Aorta (tissue), 5 donors: ENCODE measurements at regions not wholly inside any gene's neighbourhood (a gene's known extent, or its start where the extent isn't known, plus 50 kb on each side); places are given as distances from the start of the nearest gene placed in this dataset.
"Not testable (repeated sequence)": the region's sequence is repeated elsewhere in the genome, so short reads cannot be mapped to it uniquely, and the experiment has no call there.

Source experiments
- ATAC-seq: fragments of 200-7000 bp; cut with Tn5 transposase; one replicate; pipeline ENCODE4 v1.9.1; 2022; ENCODE audit warnings: moderate library complexity; ENCODE audit not compliant: low FRiP score
- DNase-seq, 2 donors: peaks; one replicate each; pipeline ENCODE4 v3.0.0-alpha.2; 2020
- H3K27ac ChIP-seq, 2 donors: one replicate each; pipeline ENCODE4 v1.5.1; 2013; ENCODE audit warnings: low read length in 2 of 2, mild to moderate bottlenecking in 2 of 2, moderate library complexity in 2 of 2, control low read depth in 1 of 2, inconsistent platforms in 1 of 2, low read depth in 1 of 2
- H3K27me3 ChIP-seq, 2 donors: one replicate each; pipeline ENCODE4 v1.6.1; 2013; ENCODE audit warnings: control low read depth in 1 of 2, low read length in 1 of 2, mild to moderate bottlenecking in 1 of 2, moderate library complexity in 1 of 2; ENCODE audit not compliant: insufficient read depth in 2 of 2, control insufficient read depth in 1 of 2
- H3K36me3 ChIP-seq, 2 donors: one replicate each; pipeline ENCODE4 v1.6.1; 2013; ENCODE audit warnings: control low read depth in 1 of 2, low read length in 1 of 2, mild to moderate bottlenecking in 1 of 2; ENCODE audit not compliant: insufficient read depth in 2 of 2, control insufficient read depth in 1 of 2
- H3K4me1 ChIP-seq, 2 donors: one replicate each; pipeline ENCODE4 v1.6.1; 2013; ENCODE audit warnings: low read length in 2 of 2, control low read depth in 1 of 2, mild to moderate bottlenecking in 1 of 2, moderate library complexity in 1 of 2; ENCODE audit not compliant: insufficient read depth in 2 of 2, control insufficient read depth in 1 of 2
- H3K4me3 ChIP-seq, 2 donors: one replicate each; pipeline ENCODE4 v1.5.1; 2013; ENCODE audit warnings: low read length in 2 of 2, control low read depth in 1 of 2, mild to moderate bottlenecking in 1 of 2
- H3K9me3 ChIP-seq: one replicate; pipeline ENCODE4 v1.6.1; 2013; ENCODE audit warnings: mild to moderate bottlenecking, low read length; ENCODE audit not compliant: control insufficient read depth
- WGBS, 2 donors: extraction: QIAGEN DNeasy Blood & Tissue Kit; methylation state at CpG; one replicate each; pipeline ENCODE4 v1.1.7; 2013; 5-methylcytosine and 5-hydroxymethylcytosine counted together
- intact Hi-C, 2 donors: fragments of 100-400 bp; cut with DNase I; formaldehyde crosslinking; loops; one replicate each; pipeline versions ENCODE4 v1.14.2 to v1.15.0; 2022
- donor health status: healthy with polysubstance abuse.
- donor health status: Bipolar disorder and iron deficiency.
- donor health status: DM: no; HTN: no; CAD: no.
- donor health status: DM: no; HTN: no; CAD: no.
- donor health status: DM: yes; HTN: yes; CAD: no.

DNA sequence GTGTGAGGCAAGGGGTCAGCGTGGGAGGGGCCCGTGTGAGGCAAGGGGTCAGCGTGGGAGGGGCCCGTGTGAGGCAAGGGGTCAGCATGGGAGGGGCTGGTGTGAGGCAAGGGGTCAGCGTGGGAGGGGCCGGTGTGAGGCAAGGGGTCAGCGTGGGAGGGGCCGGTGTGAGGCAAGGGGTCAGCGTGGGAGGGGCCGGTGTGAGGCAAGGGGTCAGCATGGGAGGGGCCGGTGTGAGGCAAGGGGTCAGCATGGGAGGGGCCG is 119.2 kb downstream of the SEPTIN14 start:
- H3K4me1 ChIP-seq, ATAC-seq, H3K36me3 ChIP-seq, H3K27me3 ChIP-seq, DNase-seq, H3K27ac ChIP-seq, intact Hi-C loops, H3K9me3 ChIP-seq, H3K4me3 ChIP-seq: not testable (repeated sequence)
- WGBS, 2 donors: 90 to 92% methylated on average over 10 to 12 of the region's 12 CpGs

DNA sequence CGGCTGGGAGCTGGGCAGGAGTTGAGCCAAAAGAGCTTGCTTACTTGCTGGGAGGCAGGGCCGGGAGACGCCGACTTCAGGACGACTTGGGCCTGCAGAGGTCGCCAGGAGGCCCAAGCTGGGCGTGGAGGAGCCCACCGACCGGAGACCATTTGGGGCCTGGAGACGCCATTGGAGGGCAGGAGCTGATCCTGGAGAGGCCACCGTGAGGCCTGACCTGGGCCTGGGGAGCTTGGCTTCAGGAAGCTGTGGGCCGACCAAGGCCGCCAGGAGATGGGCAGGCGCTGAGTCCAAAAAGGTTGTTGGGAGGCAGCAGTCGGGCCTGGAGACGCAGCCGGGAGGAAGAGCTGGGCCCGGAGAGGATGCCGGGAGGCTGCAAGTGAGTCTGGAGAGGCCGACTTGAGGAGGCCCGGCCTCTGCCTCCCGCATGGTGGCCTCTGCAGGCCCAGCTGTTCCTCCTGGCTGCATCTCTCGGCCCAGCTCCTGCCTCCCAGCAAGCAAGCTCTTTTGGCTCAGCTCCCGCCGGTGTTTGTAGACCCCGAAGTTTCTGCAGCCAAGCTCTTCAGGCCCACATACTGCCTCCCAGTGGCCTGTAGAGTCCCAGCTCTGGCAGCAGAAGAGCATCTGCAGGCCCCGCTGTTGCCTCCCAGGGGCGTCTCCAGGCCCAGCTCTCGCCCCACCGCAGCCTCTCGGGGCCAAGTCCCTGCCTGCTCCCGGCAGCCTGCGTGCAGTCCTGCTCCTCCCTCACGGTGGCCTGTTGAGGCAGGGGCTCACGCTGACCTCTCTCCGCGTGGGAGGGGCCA is 119.7 kb downstream of the SEPTIN14 start:
- H3K9me3 ChIP-seq, H3K27me3 ChIP-seq, H3K4me3 ChIP-seq, DNase-seq, H3K27ac ChIP-seq, ATAC-seq, H3K4me1 ChIP-seq, H3K36me3 ChIP-seq, intact Hi-C loops: not testable (repeated sequence)
- WGBS, 2 donors: 93 to 95% methylated on average over 29 to 37 of the region's 37 CpGs

DNA sequence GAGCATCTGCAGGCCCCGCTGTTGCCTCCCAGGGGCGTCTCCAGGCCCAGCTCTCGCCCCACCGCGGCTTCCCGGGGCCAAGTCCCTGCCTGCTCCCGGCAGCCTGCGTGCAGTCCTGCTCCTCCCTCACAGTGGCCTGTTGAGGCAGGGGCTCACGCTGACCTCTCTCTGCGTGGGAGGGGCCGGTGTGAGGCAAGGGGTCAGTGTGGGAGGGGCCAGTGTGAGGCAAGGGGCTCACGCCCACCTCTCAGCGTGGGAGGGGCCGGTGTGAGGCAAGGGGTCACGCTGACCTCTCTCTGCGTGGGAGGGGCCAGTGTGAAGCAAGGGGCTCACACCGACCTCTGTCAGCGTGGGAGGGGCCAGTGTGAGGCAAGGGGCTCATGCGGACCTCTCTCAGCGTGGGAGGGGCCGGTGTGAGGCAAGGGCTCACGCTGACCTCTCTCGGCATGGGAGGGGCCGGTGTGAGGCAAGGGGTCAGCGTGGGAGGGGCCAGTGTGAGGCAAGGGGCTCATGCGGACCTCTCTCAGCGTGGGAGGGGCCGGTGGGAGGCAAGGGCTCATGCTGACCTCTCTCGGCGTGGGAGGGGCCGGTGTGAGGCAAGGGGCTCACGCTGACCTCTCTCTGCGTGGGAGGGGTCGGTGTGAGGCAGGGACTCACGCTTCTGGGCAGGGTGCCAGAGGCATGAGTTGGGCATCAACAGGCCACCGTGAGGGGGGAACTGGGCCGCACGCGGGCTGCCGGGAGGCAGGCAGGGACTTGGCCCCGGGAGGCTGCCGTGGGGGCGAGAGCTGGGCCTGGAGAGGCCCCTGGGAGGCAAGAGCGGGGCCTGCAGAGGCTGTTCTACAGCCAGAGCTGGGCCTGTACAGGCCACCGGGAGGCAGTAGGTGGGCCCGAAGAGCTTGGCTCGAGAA is 120.6 kb downstream of the SEPTIN14 start:
- intact Hi-C loops, H3K9me3 ChIP-seq, H3K36me3 ChIP-seq, H3K4me3 ChIP-seq, DNase-seq, H3K27me3 ChIP-seq, H3K4me1 ChIP-seq, H3K27ac ChIP-seq, ATAC-seq: not testable (repeated sequence)
- 79 to 84% methylated on average over 43 to 47 of the region's 47 CpGs for WGBS, 2 donors

- H3K27ac ChIP-seq, intact Hi-C loops, DNase-seq, H3K4me1 ChIP-seq, H3K36me3 ChIP-seq, H3K9me3 ChIP-seq, H3K4me3 ChIP-seq, H3K27me3 ChIP-seq, ATAC-seq: not testable (repeated sequence)
- WGBS, 2 donors: 51 to 63% methylated on average over 22 to 27 of the region's 27 CpGs
Observed at GRCh38 chr7:55740633-55741250, 121.8 kb downstream of the SEPTIN14 start.

DNA sequence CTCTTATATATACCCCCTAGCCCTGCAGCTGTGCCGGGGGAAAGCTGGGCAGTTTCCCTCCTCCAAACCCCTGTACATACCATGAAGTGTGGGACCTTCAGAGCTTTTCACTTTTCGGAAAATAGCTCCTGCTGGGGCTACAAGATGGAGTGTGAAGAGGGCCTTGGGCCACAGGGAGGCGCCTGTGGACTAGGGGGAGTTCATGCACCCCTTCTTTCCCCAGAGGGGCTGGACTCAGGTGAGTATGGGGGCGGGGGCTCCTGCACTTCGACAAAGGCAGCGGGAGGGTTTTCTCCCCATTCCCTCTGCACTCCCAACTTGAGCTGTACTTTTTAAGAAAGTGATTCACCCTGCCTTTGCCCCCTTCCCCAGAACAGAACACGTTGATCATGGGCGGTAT is 122.5 kb downstream of the SEPTIN14 start:
- WGBS, 2 donors: 73 to 80% methylated on average over 5 to 6 of the region's 8 CpGs
- ATAC-seq, H3K27me3 ChIP-seq, DNase-seq, intact Hi-C loops, H3K9me3 ChIP-seq, H3K4me1 ChIP-seq, H3K27ac ChIP-seq, H3K4me3 ChIP-seq, H3K36me3 ChIP-seq: not testable (repeated sequence)

- ATAC-seq, H3K9me3 ChIP-seq, H3K4me1 ChIP-seq, H3K27me3 ChIP-seq, DNase-seq, H3K36me3 ChIP-seq, intact Hi-C loops, H3K4me3 ChIP-seq, H3K27ac ChIP-seq: not testable (repeated sequence)
- WGBS, 2 donors: 71% methylated on average over 9 to 11 of the region's 11 CpGs
Observed at GRCh38 chr7:55736641-55737221, 125.8 kb downstream of the SEPTIN14 start.

- Histone ChIP-seq H3K36me3 (no peaks in the 10 kb centered on the region), H3K9me3 (no peaks in the 10 kb centered on the region), H3K27me3 (no peaks in the 10 kb centered on the region), H3K4me1 (no peaks in the 10 kb centered on the region), H3K27ac (no peak overlapping the region), H3K4me3 (no peak overlapping the region)
- 31 to 32% methylated on average over 8 of the region's 8 CpGs for WGBS, 2 donors
- no peak for ATAC-seq
- DNase-seq: no peak
- intact Hi-C loops: no loop called here
Observed at GRCh38 chr7:55733241-55734140, 129.1 kb downstream of the SEPTIN14 start.

DNA sequence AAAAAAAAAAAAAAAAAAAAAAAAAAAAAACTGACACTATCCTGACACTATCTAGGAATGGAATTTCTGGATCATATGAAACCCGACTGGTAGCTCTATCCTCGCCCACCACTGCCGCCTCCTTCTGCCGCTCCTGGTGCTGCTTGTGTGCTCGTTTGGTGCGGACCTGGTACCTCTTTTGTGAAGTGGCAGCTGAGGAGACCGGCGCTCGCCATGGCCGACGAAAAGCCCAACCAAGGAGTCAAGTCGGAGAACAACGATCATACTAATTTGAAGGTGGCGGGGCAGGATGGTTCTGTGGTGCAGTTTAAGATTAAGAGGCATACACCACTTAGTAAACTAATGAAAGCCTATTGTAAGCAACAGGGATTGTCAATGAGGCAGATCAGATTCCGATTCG is 130.6 kb downstream of the SEPTIN14 start:
- Histone ChIP-seq H3K4me1 (no peaks in the 10 kb centered on the region), H3K4me3 (no peak overlapping the region), H3K9me3 (no peaks in the 10 kb centered on the region), H3K27ac (no peak overlapping the region), H3K27me3 (no peaks in the 10 kb centered on the region), H3K36me3 (no peaks in the 10 kb centered on the region)
- no peak for ATAC-seq
- intact Hi-C loops: no loop called here
- DNase-seq: no peak
- 94 to 97% methylated on average over 16 of the region's 16 CpGs for WGBS, 2 donors
